ENCODE measurements at regions not wholly inside any gene's neighbourhood (a gene's known extent, or its start where the extent isn't known, plus 50 kb on each side); places are given as distances from the start of the nearest gene placed in this dataset.

- DNase-seq = no peak
Observed at GRCh38 chr10:116006508-116006907, 266.5 kb downstream of the GFRA1 start.

GRCh38 chr10:116005301-116005700 lies 267.7 kb downstream of the GFRA1 start:
- no peak for DNase-seq

DNA sequence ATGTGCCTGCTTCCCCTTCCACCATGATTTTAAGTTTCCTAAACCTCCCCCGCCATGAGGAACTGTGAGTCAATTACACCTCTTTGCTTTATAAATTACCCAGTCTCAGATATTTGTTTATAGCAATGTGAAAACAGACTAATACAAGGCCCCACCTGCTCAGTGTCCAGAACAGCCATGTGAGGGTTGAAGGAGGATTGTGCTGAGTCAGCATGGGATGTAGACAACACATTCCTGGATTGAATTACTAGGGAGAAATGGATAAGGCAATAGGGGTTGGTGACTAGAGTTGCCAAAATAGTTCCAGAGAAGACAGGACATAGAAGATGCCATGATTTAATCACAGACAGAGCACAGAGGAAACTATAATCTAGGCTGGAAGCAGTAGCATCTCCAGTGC lies 270.3 kb downstream of the GFRA1 start:
- DNase-seq = no peak

GRCh38 chr10:116001976-116002375 lies 271.0 kb downstream of the GFRA1 start:
- no peak for DNase-seq

DNA sequence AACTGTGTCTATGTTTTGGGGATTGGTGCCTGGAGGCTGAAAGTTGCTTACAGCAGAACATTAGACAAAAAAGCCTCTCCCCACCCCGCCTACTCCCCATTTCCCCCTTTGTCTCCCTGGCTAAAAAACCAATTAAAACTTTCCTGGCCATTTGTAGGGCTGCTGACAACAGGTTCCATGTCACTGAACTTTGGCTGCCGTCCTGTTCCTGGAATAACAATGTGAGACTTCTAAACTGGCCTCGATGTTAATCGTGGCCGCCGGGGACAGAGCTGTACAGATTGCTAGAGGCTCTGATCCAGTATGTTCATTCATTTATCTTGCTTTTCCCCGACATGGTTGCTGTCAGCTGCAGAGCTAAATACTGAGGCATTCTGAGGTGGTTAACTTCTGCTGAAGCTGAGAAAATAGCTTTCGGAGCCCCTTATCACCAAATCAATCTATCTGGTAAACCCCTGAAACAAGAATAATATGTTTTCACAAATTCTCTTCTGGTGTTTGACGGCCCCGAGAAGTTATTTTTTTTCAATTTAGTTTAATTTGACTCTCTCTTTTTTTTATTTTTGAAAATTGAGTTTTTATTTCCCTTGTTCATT lies 271.6 kb downstream of the GFRA1 start:
- peak; percentile 77 to 92 (median 86) for DNase-seq

DNA sequence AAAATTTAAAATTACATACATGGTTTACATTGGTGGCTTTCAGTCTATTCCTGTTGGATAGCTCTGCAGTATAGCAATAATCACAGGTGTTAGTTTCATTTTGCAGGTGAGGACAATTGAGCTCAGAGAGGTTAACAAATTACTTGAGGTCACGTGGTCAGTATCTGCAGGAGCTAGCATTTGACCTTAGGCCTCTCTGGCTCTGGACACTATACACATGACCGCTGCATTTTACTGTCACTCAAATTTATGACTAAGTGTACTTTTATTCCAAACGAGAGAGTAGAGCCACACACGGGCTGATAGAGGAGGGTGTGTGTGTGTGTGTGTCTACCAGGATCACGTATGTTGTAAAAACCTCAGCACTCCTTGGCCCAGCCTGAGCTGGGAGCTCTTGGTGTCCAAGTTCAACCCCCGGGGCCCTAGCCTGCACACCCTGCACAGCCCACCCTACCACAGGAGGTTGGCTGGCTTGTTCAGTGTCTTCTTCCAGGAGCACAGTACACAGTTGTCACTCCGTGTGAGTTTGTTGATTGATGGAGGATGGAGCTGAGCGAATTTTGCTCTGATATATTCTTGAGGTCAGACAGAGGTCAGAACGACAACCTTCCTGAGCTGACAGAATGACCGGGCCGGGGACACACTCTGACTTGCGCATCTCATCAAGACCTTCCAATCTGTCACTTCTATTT lies 272.7 kb downstream of the GFRA1 start:
- DNase-seq = peak in 1 of 3 donors; percentile 36
